Activated naive CD8-positive, alpha-beta T cell treated with anti-CD3 and anti-CD28 coated beads, Interleukin-2, amount 10 ng/mL, durations not matched to agents 7 days and 5 days (primary cell): ENCODE measurements at regions not wholly inside any gene's neighbourhood (a gene's known extent, or its start where the extent isn't known, plus 50 kb on each side); places are given as distances from the start of the nearest gene placed in this dataset.

ENCODE experiments used
- ATAC-seq: fragments of 150-1000 bp; cut with Tn5 transposase; one replicate; pipeline ENCODE4 v1.10.0; 2021; ENCODE audit warnings: low read depth, moderate library complexity
- POLR2A ChIA-PET: fragments of 350-600 bp; sonication (Branson Sonifier 250); formaldehyde crosslinking; loops from one replicate; lab custom pipeline; 2021; ENCODE audit warnings: antibody characterized with exemption; lab: Charles Lee
- DNase-seq: peaks from one replicate; pipeline ENCODE4 v3.0.0; 2021
- H3K27ac Mint-ChIP-seq: one replicate; pipeline ENCODE4 v1.8.0; 2022; ENCODE audit warnings: mild to moderate bottlenecking, mixed read lengths
- H3K27me3 Mint-ChIP-seq: one replicate; pipeline ENCODE4 v1.8.0; 2022; ENCODE audit warnings: mild to moderate bottlenecking, moderate library complexity, mixed read lengths
- H3K36me3 Mint-ChIP-seq: one replicate; pipeline ENCODE4 v1.8.0; 2021; ENCODE audit warnings: mild to moderate bottlenecking, mixed read lengths
- H3K4me1 Mint-ChIP-seq: one replicate; pipeline ENCODE4 v1.8.0; 2021; ENCODE audit warnings: mixed read lengths
- H3K4me3 Mint-ChIP-seq: one replicate; pipeline ENCODE4 v1.8.0; 2022; ENCODE audit warnings: mild to moderate bottlenecking, moderate library complexity, mixed read lengths
- H3K9me3 Mint-ChIP-seq: one replicate; pipeline ENCODE4 v1.8.0; 2021; ENCODE audit warnings: mixed read lengths

DNA sequence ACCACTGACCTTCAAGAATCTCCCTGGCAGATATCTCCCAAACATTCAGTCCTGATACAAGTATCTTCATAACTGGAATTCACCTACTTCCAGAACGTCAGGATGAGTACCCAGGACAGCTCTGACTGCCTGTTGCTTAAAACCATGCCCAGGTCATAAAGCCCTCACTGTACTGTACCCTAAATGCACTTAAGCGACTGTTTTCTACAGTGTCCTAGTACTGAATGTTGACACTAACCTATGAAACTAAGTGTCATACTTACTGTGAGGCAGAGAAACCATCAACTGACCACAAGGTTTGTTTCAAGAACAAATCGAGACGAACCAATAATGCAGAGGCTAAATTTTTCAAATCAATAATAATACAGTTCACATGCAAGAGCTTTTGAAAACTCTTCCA is 178.7 kb upstream of the NSMCE3 start:
- Mint-ChIP-seq H3K9me3 (no peaks in the 10 kb centered on the region), H3K36me3 (no peaks in the 10 kb centered on the region), H3K27ac (no peak overlapping the region), H3K27me3 (peaks cover 10% of the 10 kb centered on the region), H3K4me1 (peaks cover 10% of the 10 kb centered on the region), H3K4me3 (no peak overlapping the region)
- ATAC-seq = no peak
- DNase-seq = no peak
- POLR2A ChIA-PET = no interaction called here

GRCh38 chr15:29446480-29446879 is 176.9 kb upstream of the NSMCE3 start:
- Mint-ChIP-seq H3K4me3 (no peak overlapping the region), H3K36me3 (no peaks in the 10 kb centered on the region), H3K27me3 (peaks cover 10% of the 10 kb centered on the region), H3K4me1 (no peaks in the 10 kb centered on the region), H3K9me3 (no peaks in the 10 kb centered on the region), H3K27ac (no peak overlapping the region)
- ATAC-seq = no peak
- DNase-seq = no peak
- POLR2A ChIA-PET = no interaction called here

DNA sequence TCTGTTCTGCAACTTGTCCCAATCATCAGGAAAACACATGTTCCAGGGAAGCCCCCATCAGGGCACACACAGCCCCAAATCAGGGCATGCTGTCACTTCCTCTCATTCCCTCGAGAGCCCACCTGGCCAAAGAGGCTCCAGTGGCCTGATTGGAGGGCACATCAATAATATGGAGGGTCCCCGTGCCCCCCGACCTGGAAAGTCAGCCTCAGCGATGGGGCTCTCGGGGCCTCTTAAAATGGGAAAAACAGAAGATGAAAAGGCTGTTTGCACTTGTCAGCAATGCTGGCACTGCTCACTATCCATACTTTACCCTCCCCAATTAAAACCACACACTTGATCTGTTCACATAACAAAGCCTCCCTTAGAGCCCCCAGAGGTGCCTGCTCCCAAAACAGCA is 172.9 kb upstream of the NSMCE3 start:
- Mint-ChIP-seq H3K27me3 (no peaks in the 10 kb centered on the region), H3K36me3 (no peaks in the 10 kb centered on the region)
- POLR2A ChIA-PET = no interaction called here

DNA sequence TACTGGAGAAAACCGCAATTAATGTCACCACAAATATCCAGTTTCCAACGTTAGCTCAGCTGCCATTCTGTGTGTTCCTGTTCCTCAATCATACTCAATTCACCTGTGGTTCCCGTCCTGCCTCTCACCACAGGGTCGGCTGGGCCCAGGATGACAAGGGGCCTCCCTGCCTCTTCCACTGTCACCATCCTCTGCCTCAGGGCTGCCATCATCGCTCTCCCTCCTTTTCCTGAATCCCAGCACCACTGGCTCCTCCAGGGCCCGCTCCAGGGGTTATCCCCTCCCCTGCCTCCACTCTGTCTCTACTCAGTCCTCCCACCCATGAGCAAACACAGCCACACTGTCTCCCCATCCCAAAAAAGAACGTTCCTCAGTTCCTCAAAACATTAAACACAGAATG is 170.9 kb upstream of the NSMCE3 start:
- no peaks in the 10 kb centered on the region for H3K9me3 Mint-ChIP-seq
- POLR2A ChIA-PET = no interaction called here
- H3K27ac Mint-ChIP-seq = no peak overlapping the region
- H3K4me1 Mint-ChIP-seq = no peaks in the 10 kb centered on the region
- no peak overlapping the region for H3K4me3 Mint-ChIP-seq
- DNase-seq = no peak
- H3K27me3 Mint-ChIP-seq = no peaks in the 10 kb centered on the region
- no peak for ATAC-seq
- H3K36me3 Mint-ChIP-seq = no peaks in the 10 kb centered on the region

More for the DNA sequence above, 172.9 kb upstream of the NSMCE3 start:
- no peaks in the 10 kb centered on the region for H3K9me3 Mint-ChIP-seq
- no peak for DNase-seq
- no peaks in the 10 kb centered on the region for H3K4me1 Mint-ChIP-seq
- H3K4me3 Mint-ChIP-seq = no peak overlapping the region
- no peak overlapping the region for H3K27ac Mint-ChIP-seq
- no peak for ATAC-seq

DNA sequence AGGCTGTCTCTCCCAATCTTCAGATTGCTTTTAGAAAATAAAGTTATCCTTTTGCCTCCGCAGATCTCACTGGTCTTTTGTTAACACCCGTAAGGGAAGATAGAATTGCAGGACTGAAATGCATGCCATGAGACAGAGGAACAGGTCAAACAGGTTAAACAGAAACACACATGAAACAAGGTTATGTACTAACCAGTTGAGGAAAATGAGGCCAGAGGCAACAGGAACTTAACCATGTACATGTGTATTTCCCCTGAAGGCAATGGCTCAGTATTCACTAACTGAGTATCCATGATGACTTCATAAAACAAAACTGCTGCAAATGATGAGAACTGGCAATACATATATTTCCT is 169.1 kb upstream of the NSMCE3 start:
- no peak for ATAC-seq
- H3K27me3 Mint-ChIP-seq = no peaks in the 10 kb centered on the region

DNA sequence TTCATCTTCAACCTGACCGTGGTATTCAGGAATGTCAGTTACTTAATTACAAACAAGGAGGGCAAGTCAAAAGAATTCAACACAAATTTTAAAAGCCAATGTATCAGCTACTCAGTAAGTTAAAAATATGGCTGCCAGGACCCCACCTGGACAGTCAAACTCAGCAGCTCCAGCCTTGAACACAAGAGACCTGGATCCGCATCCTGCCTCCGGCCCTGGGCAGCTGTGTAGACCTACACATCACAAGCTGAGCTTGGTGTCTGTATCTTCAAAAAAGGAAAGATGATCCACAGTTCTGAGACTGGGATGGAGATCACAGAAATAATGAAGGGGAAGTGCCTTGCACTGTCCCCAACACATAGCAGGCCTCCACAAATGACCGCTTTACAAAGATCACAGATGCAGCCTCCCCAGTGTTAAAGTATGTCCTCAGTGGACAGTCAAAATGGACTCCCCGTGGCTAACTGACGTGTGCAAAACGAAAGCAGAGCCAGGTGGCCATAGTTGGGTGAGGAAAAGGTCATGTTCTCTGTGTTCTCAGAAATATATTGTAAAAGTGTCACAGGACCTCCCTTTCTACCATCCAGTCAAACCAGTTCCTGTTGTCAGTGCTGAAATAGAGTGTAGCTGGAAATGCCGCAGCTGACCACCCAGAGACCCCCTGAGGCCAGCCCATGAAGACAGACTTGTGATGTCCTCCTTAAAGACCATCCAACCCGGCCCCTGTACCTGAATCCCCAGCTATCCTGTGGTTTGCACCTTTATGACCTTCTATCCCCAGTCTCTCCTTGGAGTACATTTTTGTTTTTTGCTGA is 168.5 kb upstream of the NSMCE3 start:
- POLR2A ChIA-PET = no interaction called here
- Mint-ChIP-seq H3K27ac (no peak overlapping the region), H3K4me3 (no peak overlapping the region), H3K4me1 (no peaks in the 10 kb centered on the region), H3K36me3 (no peaks in the 10 kb centered on the region), H3K27me3 (no peaks in the 10 kb centered on the region), H3K9me3 (no peaks in the 10 kb centered on the region)
- ATAC-seq (no peak), DNase-seq (no peak)

More for the DNA sequence above, 169.1 kb upstream of the NSMCE3 start:
- H3K9me3 Mint-ChIP-seq = no peaks in the 10 kb centered on the region
- H3K4me1 Mint-ChIP-seq = no peaks in the 10 kb centered on the region
- no peak for DNase-seq
- POLR2A ChIA-PET = no interaction called here
- H3K36me3 Mint-ChIP-seq = no peaks in the 10 kb centered on the region
- no peak overlapping the region for H3K4me3 Mint-ChIP-seq
- no peak overlapping the region for H3K27ac Mint-ChIP-seq

DNA sequence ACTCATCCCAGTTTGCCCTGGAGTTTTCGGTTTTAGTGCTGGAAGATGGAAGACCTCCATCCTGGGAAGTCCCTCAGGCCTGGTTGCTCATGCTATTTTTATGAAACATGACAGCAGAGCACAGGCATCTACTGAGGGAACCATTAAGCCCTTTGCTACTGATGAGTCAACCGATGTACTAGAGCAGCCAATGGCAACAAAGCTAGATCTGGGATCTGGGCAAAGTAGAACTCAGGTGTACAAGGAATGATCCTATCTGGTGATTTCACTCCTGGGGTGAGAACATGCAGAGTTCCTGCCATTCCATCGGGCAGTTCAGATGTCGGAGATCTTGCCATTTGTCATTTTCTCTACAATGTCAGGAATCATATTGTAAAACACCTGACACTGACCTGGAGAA is 166.2 kb upstream of the NSMCE3 start:
- H3K4me1 Mint-ChIP-seq = no peaks in the 10 kb centered on the region

DNA sequence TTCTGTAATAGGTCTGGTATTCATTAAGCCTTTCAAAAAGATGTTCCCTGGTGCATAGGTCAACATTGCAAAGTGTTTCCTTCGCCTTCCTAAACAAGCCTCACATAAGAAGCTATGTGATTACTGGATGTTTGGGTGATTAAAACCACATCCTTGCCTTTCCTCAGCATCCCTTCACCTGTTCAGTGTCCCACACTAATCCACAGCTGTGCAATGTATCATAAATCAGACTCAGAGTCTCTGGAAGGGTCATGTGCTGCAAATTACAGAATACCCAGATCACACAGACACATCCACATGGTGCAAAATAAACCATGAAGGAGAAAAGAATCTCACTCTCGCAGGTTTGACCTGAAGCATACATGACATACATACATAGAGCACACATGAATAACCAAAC is 164.7 kb upstream of the NSMCE3 start:
- Mint-ChIP-seq H3K27ac (no peak overlapping the region), H3K9me3 (no peaks in the 10 kb centered on the region), H3K27me3 (peaks cover 3% of the 10 kb centered on the region), H3K4me3 (no peak overlapping the region), H3K4me1 (no peaks in the 10 kb centered on the region), H3K36me3 (no peaks in the 10 kb centered on the region)
- POLR2A ChIA-PET = no interaction called here
- no peak for DNase-seq
- ATAC-seq = no peak

More for the DNA sequence above, 166.2 kb upstream of the NSMCE3 start:
- POLR2A ChIA-PET = no interaction called here
- no peaks in the 10 kb centered on the region for H3K9me3 Mint-ChIP-seq
- H3K27me3 Mint-ChIP-seq = peaks cover 3% of the 10 kb centered on the region
- H3K36me3 Mint-ChIP-seq = no peaks in the 10 kb centered on the region
- H3K4me3 Mint-ChIP-seq = no peak overlapping the region
- ATAC-seq = no peak
- H3K27ac Mint-ChIP-seq = no peak overlapping the region
- no peak for DNase-seq

DNA sequence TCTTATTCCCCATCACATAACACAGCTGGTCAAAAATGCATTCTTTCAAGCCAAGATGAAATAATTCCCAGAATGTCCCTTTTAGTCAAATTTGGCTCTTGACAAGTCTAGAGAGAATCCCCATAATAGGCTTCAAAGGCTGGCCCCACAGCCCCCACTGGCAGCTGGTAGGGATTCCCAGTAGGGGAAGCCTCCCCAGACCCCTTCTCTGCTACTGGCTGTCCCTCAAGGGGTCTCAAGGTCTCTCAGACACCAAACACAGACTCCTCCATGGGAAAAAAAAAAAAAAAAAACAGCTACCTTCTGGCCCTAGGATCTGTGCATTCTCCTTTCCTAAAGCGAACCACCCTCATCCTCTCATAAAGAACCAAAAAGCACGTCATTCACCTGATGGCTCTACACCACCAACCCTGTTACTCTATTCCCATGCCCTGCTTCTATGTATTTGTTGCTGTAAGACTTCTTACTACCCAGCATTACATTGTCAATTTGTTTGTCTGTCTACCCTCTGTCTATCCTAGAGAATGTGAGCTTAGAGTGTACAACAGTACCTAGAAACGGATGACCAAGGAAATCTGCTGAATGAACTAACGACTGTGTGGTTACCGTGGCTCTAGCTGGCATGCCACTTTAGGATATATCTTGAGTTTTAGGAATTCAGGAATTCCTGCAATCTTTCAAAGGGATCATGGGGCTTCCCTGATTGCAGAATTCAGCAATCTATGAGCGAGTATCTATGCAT is 164.1 kb upstream of the NSMCE3 start:
- no peaks in the 10 kb centered on the region for H3K9me3 Mint-ChIP-seq
- POLR2A ChIA-PET = no interaction called here
- H3K4me3 Mint-ChIP-seq = no peak overlapping the region
- no peaks in the 10 kb centered on the region for H3K4me1 Mint-ChIP-seq
- ATAC-seq (no peak), DNase-seq (no peak)
- peaks cover 3% of the 10 kb centered on the region for H3K27me3 Mint-ChIP-seq
- H3K27ac Mint-ChIP-seq = no peak overlapping the region
- no peaks in the 10 kb centered on the region for H3K36me3 Mint-ChIP-seq

DNA sequence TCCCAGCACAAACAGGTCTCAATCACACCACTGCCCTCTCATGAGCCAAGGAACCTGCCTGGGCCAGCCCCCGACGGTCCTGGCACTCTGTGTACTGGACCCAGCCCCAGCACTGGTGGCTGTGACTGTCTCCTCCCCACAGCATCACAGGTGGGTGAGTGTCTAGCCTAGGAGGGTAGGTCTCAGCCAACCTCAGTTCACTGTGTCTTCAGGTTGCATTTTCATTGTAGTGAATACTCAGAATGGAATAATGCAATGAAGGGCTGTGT is 163.4 kb upstream of the NSMCE3 start:
- Mint-ChIP-seq H3K36me3 (no peaks in the 10 kb centered on the region), H3K4me1 (no peaks in the 10 kb centered on the region), H3K27ac (no peak overlapping the region), H3K27me3 (peaks cover 3% of the 10 kb centered on the region), H3K4me3 (no peak overlapping the region), H3K9me3 (no peaks in the 10 kb centered on the region)
- POLR2A ChIA-PET = no interaction called here
- ATAC-seq = no peak
- no peak for DNase-seq

DNA sequence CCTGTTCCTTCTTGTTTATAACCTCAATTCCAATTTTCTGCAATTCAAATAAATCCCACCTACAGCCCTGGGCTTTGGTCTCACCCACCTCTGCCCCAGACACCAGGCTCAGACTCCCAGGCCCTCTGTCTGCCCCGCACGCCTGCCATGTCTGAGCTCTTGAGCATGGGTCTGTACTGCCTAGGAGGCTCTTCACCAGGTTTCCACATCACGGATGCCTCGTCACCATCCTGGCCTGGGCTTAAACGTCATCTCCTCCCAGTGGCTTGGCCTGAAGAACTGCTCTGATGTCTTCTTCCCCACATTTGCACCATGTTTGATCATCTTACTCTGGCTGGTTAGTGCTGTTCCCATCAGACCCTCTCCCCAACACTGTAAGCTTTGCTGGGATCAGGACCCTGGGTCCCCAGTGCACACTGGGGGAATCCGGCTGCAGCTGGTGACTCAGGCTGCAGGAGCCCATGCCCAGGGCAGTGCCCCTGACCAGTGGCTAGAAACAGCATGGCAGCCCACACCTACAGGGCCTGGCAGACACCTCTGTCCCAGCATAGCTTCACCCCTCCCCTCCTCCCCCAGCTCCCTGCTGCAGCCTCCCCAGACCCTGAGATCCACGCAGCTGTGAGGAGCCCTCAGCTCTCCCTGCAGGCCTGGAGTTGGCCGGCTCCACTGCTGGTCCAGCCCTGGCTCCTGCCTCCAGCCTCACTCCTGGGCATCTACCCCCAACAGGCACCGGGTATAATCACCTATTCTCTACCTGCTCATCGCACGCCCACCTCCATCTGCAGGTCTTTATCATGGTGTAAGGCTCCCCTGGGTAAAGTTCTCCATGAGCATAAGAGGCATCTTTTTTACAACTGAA is 162.8 kb upstream of the NSMCE3 start:
- Mint-ChIP-seq H3K27ac (no peak overlapping the region), H3K4me3 (no peak overlapping the region), H3K36me3 (no peaks in the 10 kb centered on the region), H3K27me3 (peaks cover 3% of the 10 kb centered on the region), H3K9me3 (no peaks in the 10 kb centered on the region), H3K4me1 (no peaks in the 10 kb centered on the region)
- POLR2A ChIA-PET = no interaction called here
- no peak for ATAC-seq
- no peak for DNase-seq

GRCh38 chr15:29430831-29431230 is 161.2 kb upstream of the NSMCE3 start:
- no peaks in the 10 kb centered on the region for H3K9me3 Mint-ChIP-seq
- no peaks in the 10 kb centered on the region for H3K36me3 Mint-ChIP-seq
- no peak overlapping the region for H3K27ac Mint-ChIP-seq
- H3K4me1 Mint-ChIP-seq = no peaks in the 10 kb centered on the region
- H3K27me3 Mint-ChIP-seq = peaks cover 3% of the 10 kb centered on the region
- no peak overlapping the region for H3K4me3 Mint-ChIP-seq
- POLR2A ChIA-PET = no interaction called here
- no peak for ATAC-seq
- no peak for DNase-seq

DNA sequence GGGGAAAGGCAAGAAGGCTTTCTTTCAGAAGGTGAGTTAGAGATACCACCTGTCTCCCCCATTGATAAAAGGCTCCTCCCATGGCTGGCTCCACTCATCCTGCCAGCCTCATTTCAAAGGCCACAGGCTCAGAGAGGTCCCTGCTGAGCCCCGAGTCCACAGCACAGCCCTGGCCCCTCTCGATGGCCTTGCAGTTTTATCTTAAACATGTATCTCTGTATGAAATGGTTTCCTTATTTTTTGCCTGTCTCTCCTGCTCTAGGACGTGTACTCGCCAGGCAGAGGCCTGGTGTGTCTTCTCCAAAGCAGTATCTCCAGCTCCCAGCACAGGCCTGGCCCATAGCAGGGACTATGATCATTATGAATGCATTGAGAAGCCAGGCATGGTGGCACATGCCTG is 160.5 kb upstream of the NSMCE3 start:
- ATAC-seq (no peak), DNase-seq (no peak)
- no peak overlapping the region for H3K27ac Mint-ChIP-seq
- POLR2A ChIA-PET = no interaction called here
- H3K36me3 Mint-ChIP-seq = no peaks in the 10 kb centered on the region
- peaks cover 3% of the 10 kb centered on the region for H3K27me3 Mint-ChIP-seq
- no peaks in the 10 kb centered on the region for H3K4me1 Mint-ChIP-seq
- no peak overlapping the region for H3K4me3 Mint-ChIP-seq
- H3K9me3 Mint-ChIP-seq = no peaks in the 10 kb centered on the region

- POLR2A ChIA-PET = no interaction called here
- Mint-ChIP-seq H3K36me3 (no peaks in the 10 kb centered on the region), H3K27ac (no peak overlapping the region), H3K4me3 (no peak overlapping the region), H3K9me3 (no peaks in the 10 kb centered on the region), H3K27me3 (peaks cover 3% of the 10 kb centered on the region), H3K4me1 (no peaks in the 10 kb centered on the region)
- ATAC-seq = no peak
- DNase-seq = no peak
Observed at GRCh38 chr15:29429584-29429983, 160.0 kb upstream of the NSMCE3 start.
